ENCODE measurements at regions not wholly inside any gene's neighbourhood (a gene's known extent, or its start where the extent isn't known, plus 50 kb on each side); places are given as distances from the start of the nearest gene placed in this dataset.

DNA sequence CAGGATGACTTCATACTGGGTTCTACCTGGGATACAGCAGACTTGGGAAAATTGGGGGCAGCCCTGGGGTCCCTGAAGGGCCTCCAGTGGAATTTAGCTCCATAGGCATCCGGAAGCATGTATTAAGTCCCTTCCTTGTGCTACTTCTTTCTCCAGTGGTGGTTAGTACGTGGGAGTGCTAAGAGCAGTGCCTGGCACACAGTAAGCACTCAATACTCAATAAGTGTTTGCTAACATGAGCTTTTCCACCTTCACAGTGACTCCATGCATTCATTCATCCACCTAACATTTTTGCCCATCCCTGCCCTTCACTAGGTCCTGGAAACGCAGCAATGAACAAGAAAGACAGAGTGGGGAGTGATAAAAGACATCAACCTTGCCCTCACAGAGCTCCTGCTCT, 120.5 kb downstream of the MN1 start:
- no peak overlapping the region for H4K91ac ChIP-seq (ENCODE audit: insufficient read length, low read depth, low read length)
- H3K23me2 ChIP-seq (ENCODE audit: insufficient read length, low read depth, low read length, poor library complexity, severe bottlenecking): no peaks in the 10 kb centered on the region
- H3K56ac ChIP-seq (ENCODE audit: insufficient read length, low read depth, low read length): no peak overlapping the region
- H3K79me2 ChIP-seq (ENCODE audit: insufficient read depth, low read length): no peaks in the 10 kb centered on the region; the same call in 1 of the 2 replicates
- no peak for DNase-seq
- H2AFZ ChIP-seq (ENCODE audit: low read length): no peak overlapping the region
- H3K4me1 Mint-ChIP-seq: peaks cover 36 to 41% of the 10 kb centered on the region in 2 experiments
- H3K36me3 Mint-ChIP-seq (ENCODE audit: insufficient read depth in 1 of 3, low read depth in 3 of 3): peaks cover 0 to 17% (median 8%) of the 10 kb centered on the region in 3 experiments; a peak in 4 of 7 replicates
- no peaks in the 10 kb centered on the region for H3K27me3 ChIP-seq (ENCODE audit: insufficient read depth, low read length)
- H3K27ac Mint-ChIP-seq: 0 out of 7 replicates have a peak overlapping the region, but pooled peaks of 2 of the 3 experiments have one; percentile 4 to 16
- no peak overlapping the region for H3K27ac ChIP-seq (ENCODE audit: insufficient read length, low read depth, low read length)
- H3K79me1 ChIP-seq (ENCODE audit: insufficient read depth, low read depth, low read length, poor library complexity, severe bottlenecking): no peaks in the 10 kb centered on the region
- no peak overlapping the region for H2BK20ac ChIP-seq (ENCODE audit: low read depth, low read length, poor library complexity, severe bottlenecking)
- peaks cover 5% of the 10 kb centered on the region; the same call in 1 of the 2 replicates for H3K4me1 ChIP-seq (ENCODE audit: insufficient read depth, low read length)
- no peaks in the 10 kb centered on the region for H3K27me3 Mint-ChIP-seq (ENCODE audit: low read depth)
- no peak overlapping the region for H3T11ph ChIP-seq (ENCODE audit: low read length)
- no peak overlapping the region for H2BK120ac ChIP-seq (ENCODE audit: low read depth, low read length, poor library complexity, severe bottlenecking)
- H3K23ac ChIP-seq (ENCODE audit: insufficient read length, low read depth, low read length): no peak overlapping the region
- no peak overlapping the region for H4K8ac ChIP-seq (replicated peaks; ENCODE audit: insufficient read length, low read depth, low read length)
- H3K9me3 ChIP-seq (ENCODE audit: control insufficient read depth, low read depth, low read length): no peaks in the 10 kb centered on the region
- H3K18ac ChIP-seq (ENCODE audit: insufficient read length, low read depth, low read length): no peak overlapping the region
- no peak overlapping the region for H3K14ac ChIP-seq (ENCODE audit: insufficient read depth, low read length)
- TF ChIP-seq, protein P1, sequence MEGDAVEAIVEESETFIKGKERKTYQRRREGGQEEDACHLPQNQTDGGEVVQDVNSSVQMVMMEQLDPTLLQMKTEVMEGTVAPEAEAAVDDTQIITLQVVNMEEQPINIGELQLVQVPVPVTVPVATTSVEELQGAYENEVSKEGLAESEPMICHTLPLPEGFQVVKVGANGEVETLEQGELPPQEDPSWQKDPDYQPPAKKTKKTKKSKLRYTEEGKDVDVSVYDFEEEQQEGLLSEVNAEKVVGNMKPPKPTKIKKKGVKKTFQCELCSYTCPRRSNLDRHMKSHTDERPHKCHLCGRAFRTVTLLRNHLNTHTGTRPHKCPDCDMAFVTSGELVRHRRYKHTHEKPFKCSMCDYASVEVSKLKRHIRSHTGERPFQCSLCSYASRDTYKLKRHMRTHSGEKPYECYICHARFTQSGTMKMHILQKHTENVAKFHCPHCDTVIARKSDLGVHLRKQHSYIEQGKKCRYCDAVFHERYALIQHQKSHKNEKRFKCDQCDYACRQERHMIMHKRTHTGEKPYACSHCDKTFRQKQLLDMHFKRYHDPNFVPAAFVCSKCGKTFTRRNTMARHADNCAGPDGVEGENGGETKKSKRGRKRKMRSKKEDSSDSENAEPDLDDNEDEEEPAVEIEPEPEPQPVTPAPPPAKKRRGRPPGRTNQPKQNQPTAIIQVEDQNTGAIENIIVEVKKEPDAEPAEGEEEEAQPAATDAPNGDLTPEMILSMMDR (conservative IDR thresholded peaks at IDR 0.05): no peak
- H4K20me1 ChIP-seq (ENCODE audit: control insufficient read depth, insufficient read depth, insufficient read length): no peaks in the 10 kb centered on the region
- no peak overlapping the region for H3K4me3 Mint-ChIP-seq
- H4K5ac ChIP-seq (ENCODE audit: insufficient read length, low read depth, low read length): no peak overlapping the region
- no peak overlapping the region for H3K9ac ChIP-seq (ENCODE audit: extremely low read depth, insufficient read length, low read length)
- no peak overlapping the region for H2BK15ac ChIP-seq (ENCODE audit: low read depth, low read length)
- no peak overlapping the region for H3K4me2 ChIP-seq (ENCODE audit: insufficient read depth, insufficient read length, low read length)
- H3K9me3 Mint-ChIP-seq: no peaks in the 10 kb centered on the region
- no peak overlapping the region for H2BK12ac ChIP-seq (ENCODE audit: insufficient read length, low read depth, low read length)
- no CpG with 5 or more reads among the region's 3 CpGs for WGBS (ENCODE audit: extremely low coverage, insufficient read length, low lambda C conversion rate)
- H2AK5ac ChIP-seq (ENCODE audit: insufficient read length, low read length): no peak overlapping the region
- H2BK5ac ChIP-seq (ENCODE audit: insufficient read length, low read length): no peak overlapping the region
- no peak overlapping the region for H3K4ac ChIP-seq (ENCODE audit: low read depth, low read length)
